ENCODE measurements at regions not wholly inside any gene's neighbourhood (a gene's known extent, or its start where the extent isn't known, plus 50 kb on each side); places are given as distances from the start of the nearest gene placed in this dataset.

DNA sequence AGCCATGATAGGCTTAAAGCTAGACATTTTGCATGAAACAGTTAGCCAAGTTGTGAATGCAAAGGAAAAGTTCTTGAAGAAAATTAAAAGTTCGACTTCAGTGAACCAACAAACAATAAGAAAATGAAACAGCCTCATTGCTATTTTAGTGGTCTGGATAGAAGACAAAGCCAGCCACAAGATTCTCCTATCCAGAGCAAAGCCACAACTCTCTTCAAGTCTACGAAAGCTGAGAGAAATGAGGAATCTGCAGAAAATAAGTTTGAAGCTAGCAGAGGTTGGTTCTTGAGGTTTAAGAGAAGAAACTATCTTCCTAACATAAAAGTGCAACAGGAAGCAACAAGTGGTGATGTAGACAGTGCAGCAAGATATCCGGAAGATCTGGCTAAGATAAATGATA, 271.4 kb upstream of the GRM3 start:
- no peak for TF ChIP-seq CREB1 (IDR thresholded peaks at IDR 0.05; ENCODE audit: low read depth)
- TF ChIP-seq TEAD4 (IDR thresholded peaks at IDR 0.05) = no peak
- TF ChIP-seq TCF12 (IDR thresholded peaks at IDR 0.05; ENCODE audit: low read depth) = no peak
- TF ChIP-seq, protein P1, sequence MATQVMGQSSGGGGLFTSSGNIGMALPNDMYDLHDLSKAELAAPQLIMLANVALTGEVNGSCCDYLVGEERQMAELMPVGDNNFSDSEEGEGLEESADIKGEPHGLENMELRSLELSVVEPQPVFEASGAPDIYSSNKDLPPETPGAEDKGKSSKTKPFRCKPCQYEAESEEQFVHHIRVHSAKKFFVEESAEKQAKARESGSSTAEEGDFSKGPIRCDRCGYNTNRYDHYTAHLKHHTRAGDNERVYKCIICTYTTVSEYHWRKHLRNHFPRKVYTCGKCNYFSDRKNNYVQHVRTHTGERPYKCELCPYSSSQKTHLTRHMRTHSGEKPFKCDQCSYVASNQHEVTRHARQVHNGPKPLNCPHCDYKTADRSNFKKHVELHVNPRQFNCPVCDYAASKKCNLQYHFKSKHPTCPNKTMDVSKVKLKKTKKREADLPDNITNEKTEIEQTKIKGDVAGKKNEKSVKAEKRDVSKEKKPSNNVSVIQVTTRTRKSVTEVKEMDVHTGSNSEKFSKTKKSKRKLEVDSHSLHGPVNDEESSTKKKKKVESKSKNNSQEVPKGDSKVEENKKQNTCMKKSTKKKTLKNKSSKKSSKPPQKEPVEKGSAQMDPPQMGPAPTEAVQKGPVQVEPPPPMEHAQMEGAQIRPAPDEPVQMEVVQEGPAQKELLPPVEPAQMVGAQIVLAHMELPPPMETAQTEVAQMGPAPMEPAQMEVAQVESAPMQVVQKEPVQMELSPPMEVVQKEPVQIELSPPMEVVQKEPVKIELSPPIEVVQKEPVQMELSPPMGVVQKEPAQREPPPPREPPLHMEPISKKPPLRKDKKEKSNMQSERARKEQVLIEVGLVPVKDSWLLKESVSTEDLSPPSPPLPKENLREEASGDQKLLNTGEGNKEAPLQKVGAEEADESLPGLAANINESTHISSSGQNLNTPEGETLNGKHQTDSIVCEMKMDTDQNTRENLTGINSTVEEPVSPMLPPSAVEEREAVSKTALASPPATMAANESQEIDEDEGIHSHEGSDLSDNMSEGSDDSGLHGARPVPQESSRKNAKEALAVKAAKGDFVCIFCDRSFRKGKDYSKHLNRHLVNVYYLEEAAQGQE (IDR thresholded peaks at IDR 0.05; ENCODE audit: low read depth) = no peak
- TF ChIP-seq ZBTB7A (IDR thresholded peaks at IDR 0.05; ENCODE audit: low read depth) = no peak
- TF ChIP-seq USF1 (IDR thresholded peaks at IDR 0.05) = no peak
- TF ChIP-seq EGR1 (IDR thresholded peaks at IDR 0.05) = no peak
- TF ChIP-seq YY1 (IDR thresholded peaks at IDR 0.05; ENCODE audit: low read depth) = no peak
- no peak for TF ChIP-seq FOXM1 (IDR thresholded peaks at IDR 0.05; ENCODE audit: borderline replicate concordance, low read depth)
- TF ChIP-seq, protein P2, sequence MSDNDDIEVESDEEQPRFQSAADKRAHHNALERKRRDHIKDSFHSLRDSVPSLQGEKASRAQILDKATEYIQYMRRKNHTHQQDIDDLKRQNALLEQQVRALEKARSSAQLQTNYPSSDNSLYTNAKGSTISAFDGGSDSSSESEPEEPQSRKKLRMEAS (IDR thresholded peaks at IDR 0.05) = no peak
- no peak for TF ChIP-seq TAF1 (IDR thresholded peaks at IDR 0.05; ENCODE audit: low read depth)
- no peak for TF ChIP-seq CEBPB (IDR thresholded peaks at IDR 0.05)

- no peak for TF ChIP-seq CREB1 (IDR thresholded peaks at IDR 0.05; ENCODE audit: low read depth)
- TF ChIP-seq, protein P2 (IDR thresholded peaks at IDR 0.05) = no peak
- TF ChIP-seq USF1 (IDR thresholded peaks at IDR 0.05) = no peak
- TF ChIP-seq EGR1 (IDR thresholded peaks at IDR 0.05) = no peak
- no peak for TF ChIP-seq TAF1 (IDR thresholded peaks at IDR 0.05; ENCODE audit: low read depth)
- TF ChIP-seq TCF12 (IDR thresholded peaks at IDR 0.05; ENCODE audit: low read depth) = no peak
- TF ChIP-seq, protein P1 (IDR thresholded peaks at IDR 0.05; ENCODE audit: low read depth) = no peak
- TF ChIP-seq EP300 (IDR thresholded peaks at IDR 0.05; ENCODE audit: borderline replicate concordance) = no peak
These were observed 276.8 kb upstream of the GRM3 start for GRCh38 chr7:86366946-86367345.

DNA sequence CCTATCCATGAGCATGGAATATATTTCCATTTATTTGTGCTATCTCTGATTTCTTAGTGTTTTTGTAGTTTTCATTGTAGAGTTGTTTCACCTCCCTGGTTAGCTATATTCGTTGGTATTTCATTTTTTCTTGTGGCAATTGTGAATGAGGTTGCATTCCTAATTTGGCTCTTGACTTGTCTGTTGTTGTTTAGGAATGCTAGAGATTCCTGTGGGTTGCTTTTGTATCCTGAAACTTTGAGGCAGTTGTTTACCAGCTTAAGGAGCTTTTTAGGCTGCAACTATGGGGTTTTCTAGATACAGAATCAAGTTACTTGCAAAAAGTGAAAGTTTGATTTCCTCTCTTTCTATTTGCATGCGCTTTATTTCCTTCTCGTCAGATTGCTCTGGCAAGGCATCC, 304.7 kb upstream of the GRM3 start:
- no peak for TF ChIP-seq YY1 (IDR thresholded peaks at IDR 0.05; ENCODE audit: low read depth)

- TF ChIP-seq CEBPB (IDR thresholded peaks at IDR 0.05) (no peak), CREB1 (IDR thresholded peaks at IDR 0.05; ENCODE audit: low read depth) (no peak), USF1 (IDR thresholded peaks at IDR 0.05) (no peak), TAF1 (IDR thresholded peaks at IDR 0.05; ENCODE audit: low read depth) (no peak), FOXM1 (IDR thresholded peaks at IDR 0.05; ENCODE audit: borderline replicate concordance, low read depth) (no peak), NFIC (IDR thresholded peaks at IDR 0.05) (no peak), TEAD4 (IDR thresholded peaks at IDR 0.05) (no peak), ZBTB7A (IDR thresholded peaks at IDR 0.05; ENCODE audit: low read depth) (no peak), EP300 (IDR thresholded peaks at IDR 0.05; ENCODE audit: borderline replicate concordance) (no peak)
These were observed 314.8 kb upstream of the GRM3 start for GRCh38 chr7:86328801-86329433.

- no peak for TF ChIP-seq EP300 (IDR thresholded peaks at IDR 0.05; ENCODE audit: borderline replicate concordance)
- TF ChIP-seq USF1 (IDR thresholded peaks at IDR 0.05) = no peak
- TF ChIP-seq EGR1 (IDR thresholded peaks at IDR 0.05) = no peak
- TF ChIP-seq CEBPB (IDR thresholded peaks at IDR 0.05) = no peak
- TF ChIP-seq FOXM1 (IDR thresholded peaks at IDR 0.05; ENCODE audit: borderline replicate concordance, low read depth) = no peak
- no peak for TF ChIP-seq TCF12 (IDR thresholded peaks at IDR 0.05; ENCODE audit: low read depth)
- TF ChIP-seq TEAD4 (IDR thresholded peaks at IDR 0.05) = no peak
These were observed 316.9 kb upstream of the GRM3 start for GRCh38 chr7:86326847-86327246.

GRCh38 chr7:86320889-86321288, 322.8 kb upstream of the GRM3 start:
- TF ChIP-seq CEBPB (IDR thresholded peaks at IDR 0.05) = no peak
- TF ChIP-seq RAD21 (IDR thresholded peaks at IDR 0.05; ENCODE audit: low read depth) = no peak
- TF ChIP-seq FOXM1 (IDR thresholded peaks at IDR 0.05; ENCODE audit: borderline replicate concordance, low read depth) = no peak
- no peak for TF ChIP-seq EP300 (IDR thresholded peaks at IDR 0.05; ENCODE audit: borderline replicate concordance)
- no peak for TF ChIP-seq TEAD4 (IDR thresholded peaks at IDR 0.05)
- TF ChIP-seq, protein P2 (IDR thresholded peaks at IDR 0.05) = no peak
- no peak for TF ChIP-seq CREB1 (IDR thresholded peaks at IDR 0.05; ENCODE audit: low read depth)
- no peak for TF ChIP-seq USF1 (IDR thresholded peaks at IDR 0.05)

Data from Ishikawa (cell line).